PC-9 (cell line): ENCODE measurements at regions not wholly inside any gene's neighbourhood (a gene's known extent, or its start where the extent isn't known, plus 50 kb on each side); places are given as distances from the start of the nearest gene placed in this dataset.

Source experiments
- CTCF ChIP-seq: fragments of 200-600 bp; sonication (generic); conservative IDR thresholded peaks from 2 replicates; pipeline ENCODE4 v1.6.1; 2017; ENCODE audit warnings: mixed run types, antibody characterized with exemption, mild to moderate bottlenecking, moderate library complexity
- EZH2 ChIP-seq: fragments of 200-600 bp; sonication (generic); IDR thresholded peaks from 2 replicates; pipeline ENCODE4 v1.8.0; 2017; ENCODE audit warnings: antibody characterized with exemption, low read depth

GRCh38 chr9:13845460-13845859 is 468.5 kb downstream of the NFIB start:
- TF ChIP-seq CTCF (no peak), EZH2 (no peak)
